SK-N-SH (cell line): ENCODE measurements at regions not wholly inside any gene's neighbourhood (a gene's known extent, or its start where the extent isn't known, plus 50 kb on each side); places are given as distances from the start of the nearest gene placed in this dataset.
"Not testable (repeated sequence)": the region's sequence is repeated elsewhere in the genome, so short reads cannot be mapped to it uniquely, and the experiment has no call there.

Source experiments
- CTCF ChIA-PET: fragments of 300-600, 350-600 bp; formaldehyde crosslinking; extraction: SDS; loops from one replicate; lab custom pipeline; 2021; lab: Yijun Ruan, JAX
- POLR2A ChIA-PET: fragments of 350-600 bp; sonication (Branson Sonifier 250); formaldehyde crosslinking; extraction: SDS; loops from one replicate; lab custom pipeline; 2020; ENCODE audit warnings: antibody characterized with exemption, inconsistent platforms; lab: Yijun Ruan, JAX
- DNase-seq: peaks from one replicate; pipeline ENCODE4 v3.0.0; 2012
- H2AFZ ChIP-seq: fragments of 200-600 bp; sonication (generic); 2 replicates; pipeline ENCODE4 v1.8.1; 2016; ENCODE audit warnings: antibody characterized with exemption, mild to moderate bottlenecking, low read depth
- H3F3A ChIP-seq: fragments of 200-600 bp; sonication (generic); replicated peaks from 2 replicates; pipeline ENCODE3; 2016; ENCODE audit warnings: antibody characterized with exemption, mild to moderate bottlenecking; ENCODE audit not compliant: insufficient read depth
- H3K27ac ChIP-seq, 2 experiments: fragments of 200-500 bp in 1 of 2; fragments of 200-600 bp in 1 of 2; sonication (Bioruptor generic) in 1 of 2; sonication (generic), shearing (Covaris generic) in 1 of 2; 2 replicates each; pipeline versions ENCODE4 v1.5.1 to v1.6.1; 2014 to 2016; ENCODE audit warnings: low read depth in 2 of 2, inconsistent platforms in 1 of 2, low read length in 1 of 2, mild to moderate bottlenecking in 1 of 2, mixed read lengths in 1 of 2
- H3K27me3 ChIP-seq: fragments of 200-600 bp; sonication (generic), shearing (Covaris generic); 2 replicates; pipeline ENCODE4 v1.6.1; 2016; ENCODE audit warnings: mixed run types; ENCODE audit not compliant: insufficient read depth
- H3K36me3 ChIP-seq, 2 experiments: fragments of 200-500 bp in 1 of 2; fragments of 200-600 bp in 1 of 2; sonication (Bioruptor generic) in 1 of 2; sonication (generic) in 1 of 2; replicated peaks in 1 of 2; 2 replicates each; pipeline versions ENCODE3 to v1.5.1; 2014 to 2016; ENCODE audit warnings: low read length in 1 of 2, mild to moderate bottlenecking in 1 of 2; ENCODE audit not compliant: insufficient read depth in 2 of 2, control insufficient read depth in 1 of 2
- H3K4me1 ChIP-seq, 2 experiments: fragments of 200-500 bp in 1 of 2; fragments of 200-600 bp in 1 of 2; sonication (Bioruptor generic) in 1 of 2; sonication (generic), shearing (Covaris generic) in 1 of 2; 2 replicates each; pipeline versions ENCODE4 v1.5.1 to v1.6.1; 2014 to 2016; ENCODE audit warnings: low read depth in 1 of 2, low read length in 1 of 2, mixed run types in 1 of 2; ENCODE audit not compliant: insufficient read depth in 2 of 2, control insufficient read depth in 1 of 2
- H3K4me2 ChIP-seq: fragments of 200-600 bp; sonication (generic), shearing (Covaris generic); 2 replicates; pipeline ENCODE4 v1.6.1; 2017; ENCODE audit warnings: mixed run types
- H3K4me3 ChIP-seq, 2 experiments: fragments of 200-500 bp in 1 of 2; fragments of 200-600 bp in 1 of 2; sonication (Bioruptor generic) in 1 of 2; sonication (generic), shearing (Covaris generic) in 1 of 2; 2 replicates each; pipeline versions ENCODE4 v1.5.1 to v1.8.1; 2014 to 2016; ENCODE audit warnings: low read depth in 2 of 2, inconsistent platforms in 1 of 2, low read length in 1 of 2, mild to moderate bottlenecking in 1 of 2, mixed read lengths in 1 of 2, moderate library complexity in 1 of 2
- H3K79me2 ChIP-seq: fragments of 200-600 bp; sonication (generic); 2 replicates; pipeline ENCODE4 v1.8.1; 2017; ENCODE audit warnings: mild to moderate bottlenecking; ENCODE audit not compliant: insufficient read depth
- H3K9ac ChIP-seq: fragments of 200-600 bp; sonication (generic); 2 replicates; pipeline ENCODE4 v1.6.1; 2017; ENCODE audit warnings: mixed run types
- H3K9me2 ChIP-seq: fragments of 200-600 bp; sonication (generic); 2 replicates; pipeline ENCODE4 v1.6.1; 2017; ENCODE audit warnings: mixed run types
- H3K9me3 ChIP-seq: fragments of 200-600 bp; sonication (generic); 2 replicates; pipeline ENCODE4 v1.6.1; 2017; ENCODE audit warnings: mixed run types, mild to moderate bottlenecking, moderate library complexity
- H4K20me1 ChIP-seq: fragments of 200-600 bp; sonication (generic); 2 replicates; pipeline ENCODE4 v1.6.1; 2017; ENCODE audit warnings: mild to moderate bottlenecking, mixed run types; ENCODE audit not compliant: insufficient read depth
- CHD2 ChIP-seq: fragments of 150-350 bp; IDR thresholded peaks from 2 replicates; pipeline ENCODE4 v1.6.1; 2018; ENCODE audit warnings: low read length; ENCODE audit not compliant: partially characterized antibody
- ELF1 ChIP-seq: IDR thresholded peaks from 2 replicates; pipeline ENCODE4 v1.4.0; 2012
- EZH2phosphoT487 ChIP-seq: fragments of 200-600 bp; sonication (generic); IDR thresholded peaks from 2 replicates; pipeline ENCODE4 v1.6.1; 2017; ENCODE audit warnings: low read depth, mixed run types, mild to moderate bottlenecking, antibody characterized with exemption, moderate library complexity, borderline replicate concordance
- MXI1 ChIP-seq: IDR thresholded peaks from 2 replicates; pipeline ENCODE4 v1.6.1; 2012; ENCODE audit warnings: mild to moderate bottlenecking, low read depth, low read length, improper control_type of control experiment
- RXRA ChIP-seq: IDR thresholded peaks from 2 replicates; pipeline ENCODE4 v1.4.0; 2012; ENCODE audit warnings: low read depth, mild to moderate bottlenecking, borderline replicate concordance
- SMC3 ChIP-seq: IDR thresholded peaks from 2 replicates; pipeline ENCODE4 v1.6.1; 2012; ENCODE audit warnings: low read depth, low read length, improper control_type of control experiment
- TAF1 ChIP-seq: IDR thresholded peaks from 2 replicates; pipeline ENCODE4 v1.6.1; 2012; ENCODE audit warnings: low read depth, mild to moderate bottlenecking, low read length, moderate library complexity, borderline replicate concordance
- TEAD4 ChIP-seq: IDR thresholded peaks from 2 replicates; pipeline ENCODE4 v1.4.0; 2012; ENCODE audit warnings: mild to moderate bottlenecking, borderline replicate concordance; ENCODE audit not compliant: insufficient read depth
- WGBS: methylation state at CpG from one replicate; pipeline ENCODE4 v1.1.6; 2017; ENCODE audit warnings: low lambda C conversion rate; 5-methylcytosine and 5-hydroxymethylcytosine counted together
- TF ChIP-seq, protein P1 (sequence below): fragments of 150-350 bp; IDR thresholded peaks from 2 replicates; pipeline ENCODE4 v1.6.1; 2016; ENCODE audit warnings: mild to moderate bottlenecking, low read depth, low read length
- TF ChIP-seq, protein P2 (sequence below): IDR thresholded peaks from 2 replicates; pipeline ENCODE4 v1.6.1; 2012; ENCODE audit warnings: mild to moderate bottlenecking, low read depth, low read length, moderate library complexity

DNA sequence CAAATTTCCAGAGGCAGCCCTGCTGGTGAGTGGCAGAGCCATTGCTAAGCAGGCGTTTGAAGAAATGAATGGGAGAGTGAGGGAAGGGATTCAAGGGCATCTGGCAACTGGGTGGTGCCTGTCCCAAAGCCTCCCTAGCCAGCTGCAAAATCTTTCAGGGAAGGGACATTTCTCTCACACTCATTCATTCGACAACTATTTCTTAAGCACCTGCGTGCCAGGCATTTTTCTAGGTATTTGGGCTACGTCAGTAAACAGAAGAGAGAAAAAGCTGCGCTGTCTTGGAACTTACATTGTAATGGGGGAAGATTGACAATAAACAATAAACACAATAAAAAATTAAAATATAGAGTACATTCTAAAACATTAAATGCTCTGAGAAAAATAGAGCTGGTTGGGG, 301.9 kb upstream of the USP24 start:
- no peak for DNase-seq
- TF ChIP-seq, protein P1, sequence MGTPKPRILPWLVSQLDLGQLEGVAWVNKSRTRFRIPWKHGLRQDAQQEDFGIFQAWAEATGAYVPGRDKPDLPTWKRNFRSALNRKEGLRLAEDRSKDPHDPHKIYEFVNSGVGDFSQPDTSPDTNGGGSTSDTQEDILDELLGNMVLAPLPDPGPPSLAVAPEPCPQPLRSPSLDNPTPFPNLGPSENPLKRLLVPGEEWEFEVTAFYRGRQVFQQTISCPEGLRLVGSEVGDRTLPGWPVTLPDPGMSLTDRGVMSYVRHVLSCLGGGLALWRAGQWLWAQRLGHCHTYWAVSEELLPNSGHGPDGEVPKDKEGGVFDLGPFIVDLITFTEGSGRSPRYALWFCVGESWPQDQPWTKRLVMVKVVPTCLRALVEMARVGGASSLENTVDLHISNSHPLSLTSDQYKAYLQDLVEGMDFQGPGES = no peak
- no peak for TF ChIP-seq SMC3
- H3K9ac ChIP-seq = no peak overlapping the region
- no peak overlapping the region for H3K4me3 ChIP-seq
- no peaks in the 10 kb centered on the region for H3F3A ChIP-seq
- peaks cover 0 to 9% of the 10 kb centered on the region in 2 experiments; a peak in 1 of 4 replicates for H3K4me1 ChIP-seq
- POLR2A ChIA-PET = no interaction called here
- H3K36me3 ChIP-seq = no peaks in the 10 kb centered on the region
- no peak overlapping the region for H3K4me2 ChIP-seq
- WGBS = 85% methylated on average over 5 of the region's 5 CpGs
- no peaks in the 10 kb centered on the region for H3K79me2 ChIP-seq
- no peak overlapping the region for H3K27ac ChIP-seq
- no peaks in the 10 kb centered on the region for H4K20me1 ChIP-seq
- no peaks in the 10 kb centered on the region for H3K9me3 ChIP-seq
- no peak overlapping the region for H2AFZ ChIP-seq
- no peaks in the 10 kb centered on the region for H3K27me3 ChIP-seq
- no peaks in the 10 kb centered on the region for H3K9me2 ChIP-seq
- CTCF ChIA-PET = interaction anchor here (0.9 kb wide), 1 partner anchor 8 kb away, joined by 3 read pairs; no protein-coding TSS in a partner anchor

DNA sequence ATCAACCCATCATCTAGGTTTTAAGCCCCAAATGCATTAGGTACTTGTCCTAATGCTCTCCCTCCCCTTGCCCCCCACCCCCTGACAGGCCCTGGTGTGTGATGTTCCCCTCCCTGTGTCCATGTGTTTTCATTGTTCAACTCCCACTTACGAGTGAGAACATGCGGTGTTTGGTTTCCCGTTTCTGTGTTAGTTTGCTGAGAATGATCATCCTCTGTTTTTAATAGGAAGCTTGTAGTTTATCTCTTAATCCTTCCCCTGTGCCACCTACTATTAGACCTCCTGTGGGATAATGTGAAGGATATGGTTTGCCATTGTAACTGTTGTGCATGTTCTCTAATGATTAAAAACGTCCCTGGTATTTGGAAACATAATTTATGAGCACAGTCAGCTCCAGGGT, 299.4 kb upstream of the USP24 start:
- H3K79me2 ChIP-seq, H3F3A ChIP-seq, H3K4me2 ChIP-seq, POLR2A ChIA-PET, H3K27me3 ChIP-seq, H3K9me3 ChIP-seq, H3K4me1 ChIP-seq, H2AFZ ChIP-seq, H3K27ac ChIP-seq, DNase-seq, H3K9me2 ChIP-seq, H3K36me3 ChIP-seq, H4K20me1 ChIP-seq, H3K9ac ChIP-seq, H3K4me3 ChIP-seq: not testable (repeated sequence)
- CTCF ChIA-PET = interaction anchor here (1.1 kb wide), 1 partner anchor 12 kb away, joined by 4 read pairs; no protein-coding TSS in a partner anchor
- 80% methylated on average over 4 of the region's 4 CpGs for WGBS

GRCh38 chr1:55512466-55512865, 297.3 kb upstream of the USP24 start:
- 93% methylated on average over 2 of the region's 2 CpGs for WGBS
- Histone ChIP-seq H3K27ac (peak overlapping the region in 1 of 2 experiments; percentile 34; a peak in 1 of 4 replicates), H4K20me1 (no peaks in the 10 kb centered on the region)

DNA sequence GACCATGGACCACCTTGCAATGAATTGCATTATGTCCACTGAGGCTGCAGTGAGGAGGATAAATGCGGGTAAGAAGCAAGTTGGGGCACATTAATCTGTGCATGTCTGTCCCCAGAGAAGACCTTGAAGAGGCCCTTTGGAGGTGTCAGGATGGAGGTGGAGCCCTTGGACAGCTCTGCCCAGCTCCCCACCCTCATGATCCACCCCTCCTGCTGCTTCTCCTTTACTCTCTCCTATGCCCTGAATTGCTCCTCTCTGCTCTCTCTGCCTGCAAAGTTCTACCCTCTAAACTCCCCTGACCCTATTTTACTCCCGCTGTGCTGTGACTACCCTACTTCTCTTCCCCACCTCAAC, 292.4 kb upstream of the USP24 start:
- no peaks in the 10 kb centered on the region for H3K9me2 ChIP-seq
- H3K9ac ChIP-seq = no peak overlapping the region
- 78% methylated on average over 2 of the region's 2 CpGs for WGBS
- H3K4me1 ChIP-seq = peaks cover 11 to 15% of the 10 kb centered on the region in 2 experiments; a peak in 2 of 4 replicates
- no peaks in the 10 kb centered on the region for H3K27me3 ChIP-seq
- no peaks in the 10 kb centered on the region for H3K79me2 ChIP-seq
- no peaks in the 10 kb centered on the region for H3F3A ChIP-seq
- H3K27ac ChIP-seq = no peak overlapping the region
- H3K9me3 ChIP-seq = no peaks in the 10 kb centered on the region
- no peaks in the 10 kb centered on the region for H4K20me1 ChIP-seq
- H2AFZ ChIP-seq = no peak overlapping the region
- ChIA-PET POLR2A (no interaction called here), CTCF (no interaction called here)
- no peak for DNase-seq
- no peak overlapping the region for H3K4me3 ChIP-seq
- no peaks in the 10 kb centered on the region for H3K36me3 ChIP-seq
- H3K4me2 ChIP-seq = 0 out of 2 replicates have a peak overlapping the region, but pooled peaks have one; percentile 40
- no peak for TF ChIP-seq CHD2
- TF ChIP-seq, protein P1 = no peak
- TF ChIP-seq, protein P2, sequence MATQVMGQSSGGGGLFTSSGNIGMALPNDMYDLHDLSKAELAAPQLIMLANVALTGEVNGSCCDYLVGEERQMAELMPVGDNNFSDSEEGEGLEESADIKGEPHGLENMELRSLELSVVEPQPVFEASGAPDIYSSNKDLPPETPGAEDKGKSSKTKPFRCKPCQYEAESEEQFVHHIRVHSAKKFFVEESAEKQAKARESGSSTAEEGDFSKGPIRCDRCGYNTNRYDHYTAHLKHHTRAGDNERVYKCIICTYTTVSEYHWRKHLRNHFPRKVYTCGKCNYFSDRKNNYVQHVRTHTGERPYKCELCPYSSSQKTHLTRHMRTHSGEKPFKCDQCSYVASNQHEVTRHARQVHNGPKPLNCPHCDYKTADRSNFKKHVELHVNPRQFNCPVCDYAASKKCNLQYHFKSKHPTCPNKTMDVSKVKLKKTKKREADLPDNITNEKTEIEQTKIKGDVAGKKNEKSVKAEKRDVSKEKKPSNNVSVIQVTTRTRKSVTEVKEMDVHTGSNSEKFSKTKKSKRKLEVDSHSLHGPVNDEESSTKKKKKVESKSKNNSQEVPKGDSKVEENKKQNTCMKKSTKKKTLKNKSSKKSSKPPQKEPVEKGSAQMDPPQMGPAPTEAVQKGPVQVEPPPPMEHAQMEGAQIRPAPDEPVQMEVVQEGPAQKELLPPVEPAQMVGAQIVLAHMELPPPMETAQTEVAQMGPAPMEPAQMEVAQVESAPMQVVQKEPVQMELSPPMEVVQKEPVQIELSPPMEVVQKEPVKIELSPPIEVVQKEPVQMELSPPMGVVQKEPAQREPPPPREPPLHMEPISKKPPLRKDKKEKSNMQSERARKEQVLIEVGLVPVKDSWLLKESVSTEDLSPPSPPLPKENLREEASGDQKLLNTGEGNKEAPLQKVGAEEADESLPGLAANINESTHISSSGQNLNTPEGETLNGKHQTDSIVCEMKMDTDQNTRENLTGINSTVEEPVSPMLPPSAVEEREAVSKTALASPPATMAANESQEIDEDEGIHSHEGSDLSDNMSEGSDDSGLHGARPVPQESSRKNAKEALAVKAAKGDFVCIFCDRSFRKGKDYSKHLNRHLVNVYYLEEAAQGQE = no peak
- TF ChIP-seq ELF1 = no peak
- no peak for TF ChIP-seq RXRA

More at GRCh38 chr1:55512466-55512865, 297.3 kb upstream of the USP24 start:
- POLR2A ChIA-PET = no interaction called here
- Histone ChIP-seq H3K9me3 (no peaks in the 10 kb centered on the region), H3K4me3 (no peak overlapping the region), H3K27me3 (no peaks in the 10 kb centered on the region), H3K4me2 (no peak overlapping the region), H3K36me3 (no peaks in the 10 kb centered on the region)
- TF ChIP-seq TAF1 (no peak), TEAD4 (no peak), EZH2phosphoT487 (no peak), MXI1 (no peak)
- TF ChIP-seq, all 33 proteins: peak for 0
- no peak overlapping the region for H3K9ac ChIP-seq
- DNase-seq = no peak
- no peaks in the 10 kb centered on the region for H3K79me2 ChIP-seq
- H3F3A ChIP-seq = no peaks in the 10 kb centered on the region
- H3K4me1 ChIP-seq = peaks cover 3 to 4% of the 10 kb centered on the region in 2 experiments; a peak in 2 of 4 replicates
- no peak overlapping the region for H2AFZ ChIP-seq
- no peaks in the 10 kb centered on the region for H3K9me2 ChIP-seq
- CTCF ChIA-PET = no interaction called here
